H9 (cell line): ENCODE measurements at regions not wholly inside any gene's neighbourhood (a gene's known extent, or its start where the extent isn't known, plus 50 kb on each side); places are given as distances from the start of the nearest gene placed in this dataset.

Experiments
- DNase-seq: peaks from one replicate; pipeline ENCODE4 v3.0.0-alpha.2; 2017
- H2AFZ ChIP-seq: one replicate; pipeline ENCODE4 v1.6.1; 2013; ENCODE audit warnings: mild to moderate bottlenecking, low read length, control low read depth, moderate library complexity
- H2AK5ac ChIP-seq: 2 replicates; pipeline ENCODE4 v1.6.1; 2013; ENCODE audit warnings: low read length, control low read depth, mixed read lengths; ENCODE audit not compliant: insufficient read length
- H2BK120ac ChIP-seq: one replicate; pipeline ENCODE4 v1.6.1; 2013; ENCODE audit warnings: low read depth, mild to moderate bottlenecking, low read length, control low read depth, inconsistent platforms; ENCODE audit not compliant: poor library complexity, severe bottlenecking
- H2BK12ac ChIP-seq: 2 replicates; pipeline ENCODE4 v1.6.1; 2013; ENCODE audit warnings: low read length, control low read depth, mixed read lengths, low read depth; ENCODE audit not compliant: insufficient read length
- H2BK15ac ChIP-seq: 2 replicates; pipeline ENCODE4 v1.6.1; 2013; ENCODE audit warnings: low read depth, low read length, control low read depth
- H2BK20ac ChIP-seq: one replicate; pipeline ENCODE4 v1.6.1; 2013; ENCODE audit warnings: low read depth, mild to moderate bottlenecking, low read length, control low read depth, inconsistent platforms; ENCODE audit not compliant: poor library complexity, severe bottlenecking
- H2BK5ac ChIP-seq: 2 replicates; pipeline ENCODE4 v1.6.1; 2013; ENCODE audit warnings: low read length, control low read depth, mixed read lengths; ENCODE audit not compliant: insufficient read length
- H3K14ac ChIP-seq: 2 replicates; pipeline ENCODE4 v1.6.1; 2013; ENCODE audit warnings: low read length, control low read depth; ENCODE audit not compliant: insufficient read depth
- H3K18ac ChIP-seq: 2 replicates; pipeline ENCODE4 v1.6.1; 2013; ENCODE audit warnings: low read depth, mild to moderate bottlenecking, mixed read lengths, low read length, control low read depth; ENCODE audit not compliant: insufficient read length
- H3K23ac ChIP-seq: 2 replicates; pipeline ENCODE4 v1.6.1; 2013; ENCODE audit warnings: low read length, control low read depth, mixed read lengths, low read depth; ENCODE audit not compliant: insufficient read length
- H3K23me2 ChIP-seq: 2 replicates; pipeline ENCODE4 v1.6.1; 2013; ENCODE audit warnings: low read depth, mild to moderate bottlenecking, mixed read lengths, low read length, control low read depth; ENCODE audit not compliant: insufficient read length, poor library complexity, severe bottlenecking
- H3K27ac ChIP-seq: 2 replicates; pipeline ENCODE4 v1.5.1; 2013; ENCODE audit warnings: low read length, control low read depth, mixed read lengths, low read depth; ENCODE audit not compliant: insufficient read length
- H3K27me3 ChIP-seq: 2 replicates; pipeline ENCODE4 v1.6.1; 2013; ENCODE audit warnings: low read length, control low read depth, inconsistent platforms; ENCODE audit not compliant: insufficient read depth
- H3K4ac ChIP-seq: 2 replicates; pipeline ENCODE4 v1.6.1; 2013; ENCODE audit warnings: low read depth, mild to moderate bottlenecking, control low read depth, inconsistent platforms, low read length, moderate library complexity
- H3K4me1 ChIP-seq: 2 replicates; pipeline ENCODE4 v1.6.1; 2013; ENCODE audit warnings: low read length, control low read depth, inconsistent platforms; ENCODE audit not compliant: insufficient read depth
- H3K4me2 ChIP-seq: 2 replicates; pipeline ENCODE4 v1.6.1; 2013; ENCODE audit warnings: low read length, control low read depth, mixed read lengths; ENCODE audit not compliant: insufficient read length, insufficient read depth
- H3K56ac ChIP-seq: 2 replicates; pipeline ENCODE4 v1.6.1; 2013; ENCODE audit warnings: low read depth, mild to moderate bottlenecking, mixed read lengths, low read length, control low read depth; ENCODE audit not compliant: insufficient read length
- H3K79me1 ChIP-seq: 2 replicates; pipeline ENCODE4 v1.6.1; 2013; ENCODE audit warnings: low read depth, mild to moderate bottlenecking, moderate library complexity, low read length, control low read depth, inconsistent platforms; ENCODE audit not compliant: insufficient read depth, poor library complexity, severe bottlenecking
- H3K79me2 ChIP-seq: 2 replicates; pipeline ENCODE4 v1.6.1; 2013; ENCODE audit warnings: low read length, control low read depth, inconsistent platforms; ENCODE audit not compliant: insufficient read depth
- H3K9ac ChIP-seq: 2 replicates; pipeline ENCODE4 v1.6.1; 2013; ENCODE audit warnings: low read length, control low read depth, mixed read lengths; ENCODE audit not compliant: insufficient read length; ENCODE audit errors: extremely low read depth
- H3K9me3 ChIP-seq: one replicate; pipeline ENCODE4 v1.6.1; 2013; ENCODE audit warnings: low read depth, low read length, inconsistent platforms; ENCODE audit not compliant: control insufficient read depth
- H3T11ph ChIP-seq: one replicate; pipeline ENCODE4 v1.6.1; 2013; ENCODE audit warnings: mild to moderate bottlenecking, low read length, control low read depth, inconsistent platforms
- H4K20me1 ChIP-seq: one replicate; pipeline ENCODE4 v1.6.1; 2013; ENCODE audit not compliant: control insufficient read depth, insufficient read length, insufficient read depth
- H4K5ac ChIP-seq: 2 replicates; pipeline ENCODE4 v1.6.1; 2013; ENCODE audit warnings: low read depth, mild to moderate bottlenecking, mixed read lengths, low read length, control low read depth; ENCODE audit not compliant: insufficient read length
- H4K8ac ChIP-seq: replicated peaks from 2 replicates; pipeline ENCODE4 v1.6.1; 2013; ENCODE audit warnings: low read length, control low read depth, mixed read lengths, low read depth; ENCODE audit not compliant: insufficient read length
- H4K91ac ChIP-seq: 2 replicates; pipeline ENCODE4 v1.6.1; 2013; ENCODE audit warnings: low read depth, mild to moderate bottlenecking, moderate library complexity, mixed read lengths, low read length, control low read depth; ENCODE audit not compliant: insufficient read length
- H3K27ac Mint-ChIP-seq, 3 experiments: 2 replicates in 2 of 3; 3 replicates in 1 of 3; pipeline ENCODE4 v1.8.0; 2020 to 2021; ENCODE audit warnings: mixed read lengths in 3 of 3, mild to moderate bottlenecking in 1 of 3, moderate library complexity in 1 of 3
- H3K27me3 Mint-ChIP-seq: 2 replicates; pipeline ENCODE4 v1.8.0; 2021; ENCODE audit warnings: low read depth, mild to moderate bottlenecking, moderate library complexity, mixed read lengths
- H3K36me3 Mint-ChIP-seq, 3 experiments: 2 replicates in 2 of 3; 3 replicates in 1 of 3; pipeline ENCODE4 v1.8.0; 2020 to 2021; ENCODE audit warnings: low read depth in 3 of 3, mixed read lengths in 3 of 3; ENCODE audit not compliant: insufficient read depth in 1 of 3
- H3K4me1 Mint-ChIP-seq, 2 experiments: 2 replicates each; pipeline ENCODE4 v1.8.0; 2020; ENCODE audit warnings: mixed read lengths in 2 of 2
- H3K4me3 Mint-ChIP-seq, 2 experiments: 2 replicates in 1 of 2; 3 replicates in 1 of 2; pipeline ENCODE4 v1.8.0; 2020 to 2021; ENCODE audit warnings: mild to moderate bottlenecking in 2 of 2, mixed read lengths in 2 of 2, moderate library complexity in 1 of 2
- H3K9me3 Mint-ChIP-seq, 2 experiments: 2 replicates in 1 of 2; 3 replicates in 1 of 2; pipeline ENCODE4 v1.8.0; 2020; ENCODE audit warnings: mild to moderate bottlenecking in 2 of 2, mixed read lengths in 2 of 2, moderate library complexity in 1 of 2
- CTCF ChIP-seq: fragments of 200-600 bp; sonication (generic); conservative IDR thresholded peaks from 3 replicates; pipeline ENCODE4 v1.8.0; 2021; ENCODE audit warnings: antibody characterized with exemption, mild to moderate bottlenecking

GRCh38 chr5:159385536-159385935 lies 55.2 kb upstream of the IL12B start:
- H3K4me1 ChIP-seq: no peaks in the 10 kb centered on the region
- H2AFZ ChIP-seq: no peak overlapping the region
- no peak overlapping the region for H2BK5ac ChIP-seq
- no peak overlapping the region for H2AK5ac ChIP-seq
- H4K20me1 ChIP-seq: no peaks in the 10 kb centered on the region
- H3K56ac ChIP-seq: no peak overlapping the region
- Mint-ChIP-seq H3K4me1 (peaks cover 5 to 6% of the 10 kb centered on the region in 2 experiments; a peak in 2 of 4 replicates), H3K27me3 (no peaks in the 10 kb centered on the region; the same call in none of the 2 replicates), H3K4me3 (no peak overlapping the region), H3K27ac (no peak overlapping the region), H3K36me3 (peaks cover 5 to 26% (median 6%) of the 10 kb centered on the region in 3 experiments; a peak in 5 of 7 replicates), H3K9me3 (peaks cover 26 to 36% of the 10 kb centered on the region in 2 experiments)
- H3K27ac ChIP-seq: no peak overlapping the region
- no peak overlapping the region for H2BK20ac ChIP-seq
- H3K14ac ChIP-seq: no peak overlapping the region
- no peak overlapping the region for H2BK120ac ChIP-seq
- no peak overlapping the region for H4K91ac ChIP-seq
- H3K79me1 ChIP-seq: no peaks in the 10 kb centered on the region
- H3K18ac ChIP-seq: no peak overlapping the region
- H4K5ac ChIP-seq: no peak overlapping the region
- no peaks in the 10 kb centered on the region for H3K23me2 ChIP-seq
- TF ChIP-seq CTCF: no peak
- no peak overlapping the region for H2BK15ac ChIP-seq
- no peaks in the 10 kb centered on the region for H3K9me3 ChIP-seq
- no peak overlapping the region for H3T11ph ChIP-seq
- DNase-seq: no peak
- H3K27me3 ChIP-seq: no peaks in the 10 kb centered on the region
- H3K23ac ChIP-seq: no peak overlapping the region
- H3K4me2 ChIP-seq: no peak overlapping the region
- H2BK12ac ChIP-seq: no peak overlapping the region
- no peak overlapping the region for H3K9ac ChIP-seq
- no peak overlapping the region for H3K4ac ChIP-seq
- H3K79me2 ChIP-seq: 0 out of 2 replicates have a peak, but pooled peaks cover 1% of the 10 kb centered on the region
- no peak overlapping the region for H4K8ac ChIP-seq
